ENCODE measurements at regions not wholly inside any gene's neighbourhood (a gene's known extent, or its start where the extent isn't known, plus 50 kb on each side); places are given as distances from the start of the nearest gene placed in this dataset.

DNA sequence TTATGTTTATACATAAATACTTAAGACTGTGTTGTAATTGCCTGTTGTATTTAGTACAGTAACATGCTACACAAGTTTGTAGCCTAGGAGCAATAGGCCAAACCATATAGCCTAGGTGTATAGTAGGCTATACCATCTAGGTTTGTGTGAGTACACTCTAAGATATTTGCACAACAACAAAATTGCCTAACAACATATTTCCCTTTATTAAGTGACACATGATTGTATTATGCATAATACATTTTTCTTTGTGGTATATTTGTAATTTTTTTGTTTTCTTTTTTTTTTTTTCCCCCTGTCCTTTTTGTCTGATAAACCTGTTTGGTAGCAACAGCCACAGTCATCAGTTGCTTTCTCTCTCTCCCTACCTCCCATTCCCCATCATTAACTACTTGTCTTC, 945.6 kb downstream of the ZPLD1 start:
- no peak overlapping the region for H3K4me3 ChIP-seq (ENCODE audit: low read length)
- DNase-seq (ENCODE audit: low read depth) = no peak
- TF ChIP-seq, protein P1, sequence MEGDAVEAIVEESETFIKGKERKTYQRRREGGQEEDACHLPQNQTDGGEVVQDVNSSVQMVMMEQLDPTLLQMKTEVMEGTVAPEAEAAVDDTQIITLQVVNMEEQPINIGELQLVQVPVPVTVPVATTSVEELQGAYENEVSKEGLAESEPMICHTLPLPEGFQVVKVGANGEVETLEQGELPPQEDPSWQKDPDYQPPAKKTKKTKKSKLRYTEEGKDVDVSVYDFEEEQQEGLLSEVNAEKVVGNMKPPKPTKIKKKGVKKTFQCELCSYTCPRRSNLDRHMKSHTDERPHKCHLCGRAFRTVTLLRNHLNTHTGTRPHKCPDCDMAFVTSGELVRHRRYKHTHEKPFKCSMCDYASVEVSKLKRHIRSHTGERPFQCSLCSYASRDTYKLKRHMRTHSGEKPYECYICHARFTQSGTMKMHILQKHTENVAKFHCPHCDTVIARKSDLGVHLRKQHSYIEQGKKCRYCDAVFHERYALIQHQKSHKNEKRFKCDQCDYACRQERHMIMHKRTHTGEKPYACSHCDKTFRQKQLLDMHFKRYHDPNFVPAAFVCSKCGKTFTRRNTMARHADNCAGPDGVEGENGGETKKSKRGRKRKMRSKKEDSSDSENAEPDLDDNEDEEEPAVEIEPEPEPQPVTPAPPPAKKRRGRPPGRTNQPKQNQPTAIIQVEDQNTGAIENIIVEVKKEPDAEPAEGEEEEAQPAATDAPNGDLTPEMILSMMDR (conservative IDR thresholded peaks at IDR 0.05; ENCODE audit: low read length) = no peak

- no peak overlapping the region for H3K4me3 ChIP-seq (ENCODE audit: low read length)
- TF ChIP-seq, protein P1 (conservative IDR thresholded peaks at IDR 0.05; ENCODE audit: low read length) = no peak
- no peak for DNase-seq (ENCODE audit: low read depth)
Measured at GRCh38 chr3:103381296-103382079, 946.7 kb downstream of the ZPLD1 start.

DNA sequence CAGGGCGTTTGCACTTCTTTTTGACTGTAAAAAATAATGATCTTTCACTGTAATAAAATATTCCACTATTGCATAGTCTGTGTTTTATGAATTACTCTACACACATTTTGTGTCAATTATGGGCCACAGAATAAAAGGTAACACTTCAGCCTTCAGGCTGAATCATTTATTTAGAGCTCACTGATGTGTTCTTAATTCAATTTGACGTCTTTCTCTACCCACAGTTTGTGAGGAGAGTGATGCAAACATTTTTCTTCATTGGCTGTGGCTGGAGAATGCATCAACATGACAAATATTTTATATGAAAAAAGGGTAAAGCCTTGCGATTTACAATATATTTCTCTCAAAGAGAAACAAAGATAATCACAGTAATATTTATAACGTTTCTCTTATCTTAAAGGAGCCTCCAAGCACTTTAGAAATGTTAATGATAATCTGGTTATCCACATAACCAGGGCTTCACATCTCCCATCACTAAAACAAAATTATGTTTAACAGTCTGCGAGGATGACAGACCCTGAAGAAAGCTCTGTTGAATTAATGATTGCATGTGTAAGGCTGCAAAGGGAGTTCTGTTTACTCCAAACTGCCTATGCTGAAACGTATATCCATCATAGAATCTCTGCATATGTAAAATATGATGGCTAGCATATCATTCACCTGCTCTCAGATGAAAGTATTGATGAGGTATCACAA, 951.3 kb downstream of the ZPLD1 start:
- TF ChIP-seq, protein P1 (conservative IDR thresholded peaks at IDR 0.05; ENCODE audit: low read length) = no peak
- no peak for DNase-seq (ENCODE audit: low read depth)

DNA sequence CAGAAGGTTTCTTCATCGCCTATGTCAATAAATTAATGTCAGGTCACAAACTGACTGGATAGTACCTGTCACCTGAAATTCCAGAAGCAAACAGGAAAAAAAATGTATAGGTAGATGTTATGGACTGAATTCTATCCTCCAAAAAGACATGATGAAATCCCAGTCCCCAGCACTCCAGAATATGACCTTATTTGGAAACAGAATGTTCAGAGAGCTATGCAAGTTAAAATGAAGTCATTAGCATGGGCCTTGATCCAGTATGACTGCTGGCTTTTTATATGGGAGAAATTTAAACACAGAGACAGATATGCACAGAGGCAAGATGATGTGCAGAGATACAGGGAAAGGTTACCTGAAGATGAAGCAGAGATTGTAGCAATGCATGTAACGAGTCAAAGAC, 953.4 kb downstream of the ZPLD1 start:
- TF ChIP-seq, protein P1 (conservative IDR thresholded peaks at IDR 0.05; ENCODE audit: low read length) = no peak
- H3K4me3 ChIP-seq (ENCODE audit: low read length) = no peak overlapping the region
- DNase-seq (ENCODE audit: low read depth) = peak; percentile 15

More for the DNA sequence above, 951.3 kb downstream of the ZPLD1 start:
- no peak overlapping the region for H3K4me3 ChIP-seq (ENCODE audit: low read length)

DNA sequence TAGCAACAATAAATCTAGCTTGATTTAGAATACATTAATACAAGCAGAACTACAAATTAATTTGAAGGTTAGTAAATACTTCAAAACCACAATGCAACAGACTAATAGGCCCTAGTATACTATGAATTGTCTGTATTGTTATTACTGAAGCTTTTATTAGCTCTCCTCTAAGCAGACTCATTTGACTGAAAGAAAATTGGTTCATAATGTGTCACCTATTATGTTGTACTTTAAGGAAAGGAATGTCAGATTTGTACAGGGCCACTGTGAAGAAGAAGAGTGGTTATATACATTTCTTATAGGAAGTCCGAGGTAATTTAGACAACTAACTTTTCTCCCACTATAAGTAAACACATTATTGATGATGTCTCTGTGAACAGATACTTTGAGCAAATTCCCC, 954.5 kb downstream of the ZPLD1 start:
- TF ChIP-seq, protein P1 (conservative IDR thresholded peaks at IDR 0.05; ENCODE audit: low read length) = no peak
- H3K4me3 ChIP-seq (ENCODE audit: low read length) = no peak overlapping the region
- DNase-seq (ENCODE audit: low read depth) = no peak

DNA sequence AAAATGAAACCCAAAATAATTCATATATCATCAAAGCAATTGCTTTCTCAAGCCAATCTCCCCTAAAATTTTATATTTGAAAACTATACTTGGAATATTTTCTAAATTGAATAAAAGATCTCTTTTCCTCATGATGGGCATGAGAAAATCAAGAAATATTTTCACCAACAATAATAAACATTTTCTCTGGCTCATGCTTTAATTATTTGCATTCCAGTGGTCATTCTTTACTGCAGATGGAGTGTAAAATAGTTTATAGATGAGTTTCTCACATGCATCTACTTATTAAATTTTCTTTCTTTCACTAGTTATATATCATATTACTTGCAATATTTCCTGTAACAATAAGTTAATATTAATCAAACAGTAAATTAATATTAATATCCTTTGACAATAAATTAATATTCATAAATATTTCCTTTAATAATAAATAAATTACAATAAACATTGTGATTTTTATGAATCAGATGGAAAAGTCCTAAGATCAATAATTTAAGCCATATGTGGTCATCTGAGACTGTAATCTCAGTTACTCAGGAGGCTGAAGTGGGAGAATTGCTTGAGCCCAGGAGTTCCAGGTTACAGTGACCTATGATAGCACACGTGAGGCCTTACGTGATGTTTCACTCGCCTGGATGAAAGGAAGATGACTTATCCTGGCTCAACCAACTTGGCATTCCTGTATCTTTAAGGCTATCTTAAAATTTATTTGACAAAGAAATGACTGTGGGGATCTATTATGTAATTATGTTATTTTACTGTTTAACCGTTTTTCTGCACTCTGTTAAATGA, 958.8 kb downstream of the ZPLD1 start:
- TF ChIP-seq, protein P1 (conservative IDR thresholded peaks at IDR 0.05; ENCODE audit: low read length) = no peak
- DNase-seq (ENCODE audit: low read depth) = peak; percentile 28
- H3K4me3 ChIP-seq (ENCODE audit: low read length) = no peak overlapping the region
